Neural progenitor cell (in vitro differentiated cells): ENCODE measurements at regions not wholly inside any gene's neighbourhood (a gene's known extent, or its start where the extent isn't known, plus 50 kb on each side); places are given as distances from the start of the nearest gene placed in this dataset.
A peak's percentile ranks its signal among the peaks of the same experiment; 100 is the strongest.

Experiments used
- CTCF ChIP-seq: fragments of 200-600 bp; sonication (generic); IDR thresholded peaks from 2 replicates; pipeline ENCODE4 v1.5.1; 2017; ENCODE audit warnings: antibody characterized with exemption, mild to moderate bottlenecking
- EZH2 ChIP-seq: fragments of 200-600 bp; sonication (generic); IDR thresholded peaks from 2 replicates; pipeline ENCODE4 v1.6.1; 2017; ENCODE audit warnings: antibody characterized with exemption, mild to moderate bottlenecking, moderate library complexity
- EZH2phosphoT487 ChIP-seq: fragments of 200-600 bp; sonication (generic); IDR thresholded peaks from 2 replicates; pipeline ENCODE4 v1.6.1; 2017; ENCODE audit warnings: antibody characterized with exemption

GRCh38 chr1:102107441-102107840 lies 110.7 kb upstream of the OLFM3 start:
- TF ChIP-seq CTCF, result no peak
- no peak for TF ChIP-seq EZH2
- peak; percentile 51 for TF ChIP-seq EZH2phosphoT487
